ENCODE measurements at regions not wholly inside any gene's neighbourhood (a gene's known extent, or its start where the extent isn't known, plus 50 kb on each side); places are given as distances from the start of the nearest gene placed in this dataset.

DNA sequence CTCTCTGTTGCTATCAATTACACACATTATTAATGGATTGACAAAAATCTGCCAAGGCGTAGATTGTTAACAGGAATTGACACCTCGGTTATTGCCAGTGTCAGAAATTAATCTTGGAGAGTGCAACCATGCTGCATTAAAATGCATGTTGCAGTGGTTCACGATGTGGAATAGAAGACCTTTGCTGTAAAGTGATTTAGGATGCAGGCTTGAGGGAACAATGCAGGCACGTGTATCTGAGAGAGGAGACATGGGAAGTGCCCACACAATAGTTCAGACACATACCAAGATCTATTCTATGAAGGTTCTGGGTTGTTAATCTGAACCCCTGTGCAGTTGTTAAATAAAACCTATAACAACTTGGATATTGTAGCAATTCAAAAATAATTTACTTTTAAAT lies 1032.8 kb upstream of the CDH8 start:
- Histone ChIP-seq H3K27ac (no peak overlapping the region), H3K27me3 (no peaks in the 10 kb centered on the region), H3K36me3 (no peaks in the 10 kb centered on the region), H3K4me1 (no peaks in the 10 kb centered on the region), H3K9me3 (no peaks in the 10 kb centered on the region), H3K4me3 (replicated peaks in 1 of 3) (no peak overlapping the region)
- intact Hi-C loops (cut with DNase I), result no loop called here
- 83 to 85% methylated on average over 4 of the region's 4 CpGs for WGBS, 2 donors
- DNase-seq, result no peak
- TF ChIP-seq, protein P1, sequence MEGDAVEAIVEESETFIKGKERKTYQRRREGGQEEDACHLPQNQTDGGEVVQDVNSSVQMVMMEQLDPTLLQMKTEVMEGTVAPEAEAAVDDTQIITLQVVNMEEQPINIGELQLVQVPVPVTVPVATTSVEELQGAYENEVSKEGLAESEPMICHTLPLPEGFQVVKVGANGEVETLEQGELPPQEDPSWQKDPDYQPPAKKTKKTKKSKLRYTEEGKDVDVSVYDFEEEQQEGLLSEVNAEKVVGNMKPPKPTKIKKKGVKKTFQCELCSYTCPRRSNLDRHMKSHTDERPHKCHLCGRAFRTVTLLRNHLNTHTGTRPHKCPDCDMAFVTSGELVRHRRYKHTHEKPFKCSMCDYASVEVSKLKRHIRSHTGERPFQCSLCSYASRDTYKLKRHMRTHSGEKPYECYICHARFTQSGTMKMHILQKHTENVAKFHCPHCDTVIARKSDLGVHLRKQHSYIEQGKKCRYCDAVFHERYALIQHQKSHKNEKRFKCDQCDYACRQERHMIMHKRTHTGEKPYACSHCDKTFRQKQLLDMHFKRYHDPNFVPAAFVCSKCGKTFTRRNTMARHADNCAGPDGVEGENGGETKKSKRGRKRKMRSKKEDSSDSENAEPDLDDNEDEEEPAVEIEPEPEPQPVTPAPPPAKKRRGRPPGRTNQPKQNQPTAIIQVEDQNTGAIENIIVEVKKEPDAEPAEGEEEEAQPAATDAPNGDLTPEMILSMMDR (IDR thresholded peaks at IDR 0.05), result no peak
- TF ChIP-seq POLR2A (IDR thresholded peaks at IDR 0.05), result no peak

GRCh38 chr16:63067141-63067540 lies 1030.9 kb upstream of the CDH8 start:
- Histone ChIP-seq H3K27me3 (no peaks in the 10 kb centered on the region), H3K4me1 (no peaks in the 10 kb centered on the region), H3K9me3 (no peaks in the 10 kb centered on the region), H3K27ac (no peak overlapping the region), H3K36me3 (no peaks in the 10 kb centered on the region), H3K4me3 (replicated peaks in 1 of 3) (no peak overlapping the region)
- intact Hi-C loops (cut with DNase I), result no loop called here
- DNase-seq, result no peak
- TF ChIP-seq POLR2A (IDR thresholded peaks at IDR 0.05), result no peak
- TF ChIP-seq, protein P1 (IDR thresholded peaks at IDR 0.05), result no peak

GRCh38 chr16:63066552-63066951 lies 1030.3 kb upstream of the CDH8 start:
- Histone ChIP-seq H3K36me3 (no peaks in the 10 kb centered on the region), H3K4me3 (replicated peaks in 1 of 3) (no peak overlapping the region), H3K27me3 (no peaks in the 10 kb centered on the region), H3K4me1 (no peaks in the 10 kb centered on the region), H3K27ac (no peak overlapping the region), H3K9me3 (no peaks in the 10 kb centered on the region)
- DNase-seq, result no peak
- TF ChIP-seq POLR2A (IDR thresholded peaks at IDR 0.05), result no peak
- TF ChIP-seq, protein P1 (IDR thresholded peaks at IDR 0.05), result no peak
- WGBS, 2 donors, result 75 to 77% methylated on average over 3 of the region's 3 CpGs
- intact Hi-C loops (cut with DNase I), result no loop called here

DNA sequence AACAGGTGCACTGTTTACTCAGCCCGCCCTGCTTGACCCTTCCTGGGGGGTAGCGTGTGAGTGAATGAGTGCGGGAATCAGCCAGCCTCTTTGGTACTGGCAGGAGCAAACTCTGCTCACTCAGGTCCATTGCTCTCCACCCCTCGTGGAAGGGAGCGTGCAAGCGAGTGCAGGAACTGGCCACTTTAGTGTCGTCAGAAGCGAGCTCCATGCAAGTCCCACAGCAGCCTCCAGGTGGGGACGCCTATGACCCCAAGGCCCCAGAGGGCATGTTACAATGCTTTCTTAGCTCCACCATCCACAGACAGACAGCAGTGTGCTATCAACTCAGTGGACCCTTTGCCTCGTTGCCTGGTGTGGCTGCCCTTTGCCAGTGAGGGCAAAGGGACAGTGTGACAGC lies 1025.1 kb upstream of the CDH8 start:
- H3K36me3 ChIP-seq, result no peaks in the 10 kb centered on the region
- H3K27ac ChIP-seq, result no peak overlapping the region
- no peak for DNase-seq
- TF ChIP-seq, protein P1 (IDR thresholded peaks at IDR 0.05), result no peak
- no peak for TF ChIP-seq POLR2A (IDR thresholded peaks at IDR 0.05)
- H3K4me1 ChIP-seq, result no peaks in the 10 kb centered on the region
- H3K27me3 ChIP-seq, result no peaks in the 10 kb centered on the region
- H3K9me3 ChIP-seq, result no peaks in the 10 kb centered on the region
- 86 to 88% methylated on average over 10 of the region's 10 CpGs for whole genome bisulfite sequencing, 2 donors
- H3K4me3 ChIP-seq (replicated peaks in 1 of 3), result no peak overlapping the region
- intact Hi-C loops (cut with DNase I), result no loop called here

GRCh38 chr16:63059676-63060075 lies 1023.4 kb upstream of the CDH8 start:
- WGBS, 2 donors, result 71 to 77% methylated on average over 6 of the region's 6 CpGs
- no peaks in the 10 kb centered on the region for H3K27me3 ChIP-seq

More at GRCh38 chr16:63059676-63060075, 1023.4 kb upstream of the CDH8 start:
- TF ChIP-seq, protein P1 (IDR thresholded peaks at IDR 0.05), result no peak
- no peak for TF ChIP-seq POLR2A (IDR thresholded peaks at IDR 0.05)
- Histone ChIP-seq H3K27ac (no peak overlapping the region), H3K4me3 (replicated peaks in 1 of 3) (no peak overlapping the region), H3K9me3 (no peaks in the 10 kb centered on the region), H3K36me3 (no peaks in the 10 kb centered on the region), H3K4me1 (no peaks in the 10 kb centered on the region)
- intact Hi-C loops (cut with DNase I), result no loop called here
- no peak for DNase-seq

Measured in thyroid gland (tissue), 4 donors.